NB4 (cell line): ENCODE measurements at regions not wholly inside any gene's neighbourhood (a gene's known extent, or its start where the extent isn't known, plus 50 kb on each side); places are given as distances from the start of the nearest gene placed in this dataset.

ENCODE experiments used
- DNase-seq: peaks from one replicate; pipeline ENCODE4 v3.0.0; 2010; ENCODE audit warnings: low read depth
- H3K4me3 ChIP-seq: one replicate; pipeline ENCODE4 v1.5.1; 2011; ENCODE audit warnings: mild to moderate bottlenecking, low read depth, low read length, moderate library complexity
- CTCF ChIP-seq: IDR thresholded peaks from one replicate; pipeline ENCODE4 v1.5.1; 2012; ENCODE audit warnings: low read depth, low read length
- MAX ChIP-seq: IDR thresholded peaks from 2 replicates; pipeline ENCODE4 v1.6.1; 2011; ENCODE audit warnings: low read depth, low read length
- MYC ChIP-seq: IDR thresholded peaks from 2 replicates; pipeline ENCODE4 v1.6.1; 2011; ENCODE audit warnings: low read depth, low read length
- POLR2A ChIP-seq: IDR thresholded peaks from 2 replicates; pipeline ENCODE4 v1.6.1; 2011; ENCODE audit warnings: mild to moderate bottlenecking; ENCODE audit not compliant: insufficient read length; ENCODE audit errors: extremely low read depth

DNA sequence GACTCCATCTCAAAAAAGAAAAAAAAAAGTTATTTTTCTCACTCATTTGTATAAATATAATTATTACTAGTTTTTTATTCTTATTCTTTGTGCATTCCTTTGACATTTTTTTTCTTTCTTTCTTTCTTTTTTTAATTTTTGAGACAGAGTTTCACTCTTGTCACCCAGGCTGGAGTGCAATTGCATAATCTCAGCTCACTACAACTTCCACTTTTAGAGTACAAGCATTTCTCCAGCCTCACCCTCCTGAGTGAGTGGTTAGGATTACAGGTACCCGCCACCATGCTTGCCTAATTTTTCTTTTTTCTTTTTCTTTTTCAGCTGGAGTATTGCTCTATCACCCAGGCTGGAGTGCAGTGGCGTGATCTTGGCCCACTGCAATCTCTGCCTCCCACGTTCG, 51.4 kb upstream of the JARID2 start:
- DNase-seq = peak; percentile 77
- TF ChIP-seq CTCF (no peak), MYC (no peak), MAX (no peak), POLR2A (no peak)
- H3K4me3 ChIP-seq = no peak overlapping the region
